ENCODE measurements at regions not wholly inside any gene's neighbourhood (a gene's known extent, or its start where the extent isn't known, plus 50 kb on each side); places are given as distances from the start of the nearest gene placed in this dataset.
"Not testable (repeated sequence)": the region's sequence is repeated elsewhere in the genome, so short reads cannot be mapped to it uniquely, and the experiment has no call there.

DNA sequence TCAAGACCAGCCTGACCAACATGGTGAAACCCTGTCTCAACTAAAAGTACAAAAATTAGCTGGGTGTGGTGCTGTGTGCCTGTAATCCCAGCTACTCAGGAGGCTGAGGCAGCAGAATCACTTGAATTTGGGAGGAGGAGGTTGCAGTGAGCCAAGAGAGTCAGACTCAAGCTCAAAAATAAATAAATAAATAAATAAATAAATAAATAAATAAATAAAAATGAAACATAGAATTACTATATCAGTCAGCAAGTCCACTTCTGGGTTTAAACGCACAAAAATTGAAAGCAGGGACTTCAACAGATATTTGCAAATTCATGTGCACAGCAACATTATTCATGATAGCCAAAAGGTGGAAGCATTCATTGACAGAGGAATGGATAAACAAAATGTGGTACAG, 875.2 kb upstream of the ALG10B start:
- H3K4me3 ChIP-seq (ENCODE audit: control insufficient read depth, low read depth, low read length); DNase-seq (ENCODE audit: low read depth): not testable (repeated sequence)

DNA sequence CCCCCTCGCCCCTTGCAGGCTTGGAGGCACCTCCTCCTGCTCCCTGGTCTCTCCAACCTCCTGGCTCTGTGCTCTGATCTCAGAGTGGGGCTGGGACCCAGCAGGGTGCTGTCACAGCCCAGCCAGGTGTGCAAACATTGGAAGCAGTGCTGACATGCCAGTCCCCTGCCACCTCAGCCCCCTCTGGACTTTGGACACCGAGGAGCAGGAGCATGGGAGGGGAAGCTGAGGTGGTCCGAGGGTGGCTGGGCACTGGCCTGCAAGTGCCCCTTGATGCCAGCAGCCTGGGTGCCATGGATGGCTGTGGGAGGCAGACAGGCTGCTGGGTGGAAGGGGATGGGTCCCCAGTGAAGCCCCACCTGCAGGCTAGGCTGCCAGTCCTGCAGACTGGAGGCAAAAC, 860.9 kb upstream of the ALG10B start:
- DNase-seq (ENCODE audit: low read depth); H3K4me3 ChIP-seq (ENCODE audit: control insufficient read depth, low read depth, low read length): not testable (repeated sequence)

DNA sequence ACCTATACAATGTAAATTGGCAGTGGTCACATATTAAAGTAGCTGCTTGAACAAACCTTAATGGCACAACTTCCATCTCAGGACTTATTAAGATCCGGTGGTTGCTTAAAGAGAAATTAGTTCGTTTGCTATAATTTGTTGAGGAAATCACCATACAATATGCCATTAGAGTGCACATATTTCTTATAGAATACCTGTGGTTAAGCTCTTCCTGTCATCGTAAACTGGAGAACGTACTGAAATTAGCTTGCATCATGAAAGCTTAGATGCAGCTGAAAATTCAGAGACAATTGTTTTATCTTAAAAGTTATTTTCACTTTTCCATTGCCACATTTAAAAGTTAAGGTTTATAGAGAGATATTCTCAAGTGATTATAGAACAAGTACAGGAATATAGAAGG, 818.6 kb upstream of the ALG10B start:
- DNase-seq (ENCODE audit: low read depth); H3K4me3 ChIP-seq (ENCODE audit: control insufficient read depth, low read depth, low read length): not testable (repeated sequence)

DNA sequence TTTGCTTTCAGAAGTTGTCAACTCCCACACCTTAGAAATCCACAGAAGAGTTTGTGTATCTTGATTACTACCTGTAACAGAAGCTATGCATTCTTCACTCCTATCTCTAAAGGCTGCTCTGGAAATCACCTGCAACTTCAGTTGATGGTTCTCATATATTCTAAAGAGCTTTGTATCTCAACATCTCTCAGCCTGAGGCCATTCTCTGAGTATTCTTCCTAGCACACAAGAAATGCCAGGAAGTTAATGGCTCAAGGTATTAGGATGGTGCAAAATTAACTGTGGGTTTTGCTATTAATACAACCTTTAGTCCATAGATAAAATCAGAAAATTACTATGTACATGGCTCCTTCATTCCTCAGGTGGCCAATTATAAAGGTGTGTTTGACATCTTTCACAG, 806.3 kb upstream of the ALG10B start:
- not testable (repeated sequence) for DNase-seq (ENCODE audit: low read depth); H3K4me3 ChIP-seq (ENCODE audit: control insufficient read depth, low read depth, low read length)

DNA sequence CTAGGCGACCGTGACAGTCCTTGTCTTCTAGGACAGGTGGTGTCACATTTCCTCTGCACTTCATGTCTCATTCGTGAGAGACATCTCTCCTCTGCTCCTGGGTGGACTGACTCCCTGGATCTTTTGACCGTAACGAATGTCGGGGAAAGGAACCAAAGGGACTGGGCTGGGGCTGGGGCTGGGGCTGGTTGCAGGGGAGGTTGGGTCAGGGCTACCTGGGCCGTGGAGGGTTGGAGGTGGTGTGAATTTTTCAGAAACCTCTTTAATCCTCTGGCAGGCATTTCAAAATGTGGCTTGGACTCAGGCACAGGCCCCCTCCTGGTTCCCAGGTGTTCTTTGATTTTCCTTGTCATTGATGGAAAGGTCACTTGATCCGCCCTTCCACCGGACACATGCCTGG, 776.0 kb upstream of the ALG10B start:
- not testable (repeated sequence) for DNase-seq (ENCODE audit: low read depth); H3K4me3 ChIP-seq (ENCODE audit: control insufficient read depth, low read depth, low read length)

DNA sequence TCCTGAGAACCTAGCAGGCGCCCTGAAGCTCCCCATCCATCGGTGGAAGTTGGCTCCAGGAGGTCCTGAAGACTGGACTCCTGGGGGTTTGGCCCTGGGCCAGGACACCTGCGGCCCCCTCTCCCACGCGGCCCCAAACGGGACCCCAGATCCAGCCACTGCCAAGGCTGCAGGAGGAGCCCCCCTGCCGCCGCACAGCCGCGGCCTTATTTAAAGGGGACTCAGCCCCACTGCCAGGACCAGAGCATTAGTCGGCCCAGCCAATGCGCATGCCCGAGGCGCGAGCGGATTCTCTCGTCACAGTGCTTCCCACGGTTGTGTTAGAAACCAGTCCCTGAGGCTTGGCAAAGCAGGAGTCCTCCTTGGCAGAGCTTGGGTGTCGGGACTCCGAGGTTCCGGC, 775.2 kb upstream of the ALG10B start:
- no peak overlapping the region for H3K4me3 ChIP-seq (ENCODE audit: control insufficient read depth, low read depth, low read length)
- no peak for DNase-seq (ENCODE audit: low read depth)
- TF ChIP-seq, protein P1, sequence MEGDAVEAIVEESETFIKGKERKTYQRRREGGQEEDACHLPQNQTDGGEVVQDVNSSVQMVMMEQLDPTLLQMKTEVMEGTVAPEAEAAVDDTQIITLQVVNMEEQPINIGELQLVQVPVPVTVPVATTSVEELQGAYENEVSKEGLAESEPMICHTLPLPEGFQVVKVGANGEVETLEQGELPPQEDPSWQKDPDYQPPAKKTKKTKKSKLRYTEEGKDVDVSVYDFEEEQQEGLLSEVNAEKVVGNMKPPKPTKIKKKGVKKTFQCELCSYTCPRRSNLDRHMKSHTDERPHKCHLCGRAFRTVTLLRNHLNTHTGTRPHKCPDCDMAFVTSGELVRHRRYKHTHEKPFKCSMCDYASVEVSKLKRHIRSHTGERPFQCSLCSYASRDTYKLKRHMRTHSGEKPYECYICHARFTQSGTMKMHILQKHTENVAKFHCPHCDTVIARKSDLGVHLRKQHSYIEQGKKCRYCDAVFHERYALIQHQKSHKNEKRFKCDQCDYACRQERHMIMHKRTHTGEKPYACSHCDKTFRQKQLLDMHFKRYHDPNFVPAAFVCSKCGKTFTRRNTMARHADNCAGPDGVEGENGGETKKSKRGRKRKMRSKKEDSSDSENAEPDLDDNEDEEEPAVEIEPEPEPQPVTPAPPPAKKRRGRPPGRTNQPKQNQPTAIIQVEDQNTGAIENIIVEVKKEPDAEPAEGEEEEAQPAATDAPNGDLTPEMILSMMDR (conservative IDR thresholded peaks at IDR 0.05; ENCODE audit: control insufficient read depth, insufficient read depth, low read depth, low read length): no peak

DNA sequence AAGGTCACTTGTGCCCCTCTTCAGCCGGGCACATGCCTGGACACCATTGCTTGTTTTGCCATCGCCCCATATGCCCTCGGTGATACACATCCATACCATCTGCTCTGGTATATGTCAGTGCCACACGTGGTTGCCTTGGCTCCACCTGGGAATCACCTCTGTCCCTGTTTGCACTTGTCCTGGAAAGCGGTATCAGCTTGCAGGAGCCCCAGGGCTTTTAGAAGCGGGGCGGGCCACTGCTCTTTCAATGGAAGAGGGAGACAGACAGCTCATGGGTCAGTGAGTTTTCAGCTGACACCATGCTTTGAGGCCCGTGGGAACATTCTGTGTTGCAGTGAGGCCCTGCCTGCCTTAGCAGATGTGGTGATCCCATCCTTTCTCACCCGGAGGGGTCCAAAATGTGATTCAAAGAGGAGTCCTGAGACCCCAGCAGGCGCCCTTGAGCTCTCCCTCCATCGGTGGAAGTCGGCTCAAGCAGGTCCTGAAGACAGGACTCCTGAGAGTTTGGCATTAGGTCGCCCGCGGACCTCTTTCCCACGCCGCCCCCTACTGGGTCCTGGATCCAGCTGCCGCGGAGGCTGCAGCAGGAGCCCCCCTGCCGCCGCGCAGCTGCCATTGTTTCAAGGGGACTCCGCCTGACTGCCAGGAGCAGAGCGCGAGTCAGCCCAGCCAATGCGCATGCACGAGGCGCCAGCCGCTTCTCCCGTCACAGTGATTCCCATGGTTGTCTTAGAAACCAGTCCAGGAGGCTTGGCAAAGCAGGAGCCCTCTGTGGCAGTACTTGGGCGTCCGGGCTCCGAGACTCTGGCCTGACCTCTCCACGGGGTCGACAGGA, 773.2 kb upstream of the ALG10B start:
- TF ChIP-seq, protein P1 (conservative IDR thresholded peaks at IDR 0.05; ENCODE audit: control insufficient read depth, insufficient read depth, low read depth, low read length): no peak
- no peak overlapping the region for H3K4me3 ChIP-seq (ENCODE audit: control insufficient read depth, low read depth, low read length)
- DNase-seq (ENCODE audit: low read depth): no peak

DNA sequence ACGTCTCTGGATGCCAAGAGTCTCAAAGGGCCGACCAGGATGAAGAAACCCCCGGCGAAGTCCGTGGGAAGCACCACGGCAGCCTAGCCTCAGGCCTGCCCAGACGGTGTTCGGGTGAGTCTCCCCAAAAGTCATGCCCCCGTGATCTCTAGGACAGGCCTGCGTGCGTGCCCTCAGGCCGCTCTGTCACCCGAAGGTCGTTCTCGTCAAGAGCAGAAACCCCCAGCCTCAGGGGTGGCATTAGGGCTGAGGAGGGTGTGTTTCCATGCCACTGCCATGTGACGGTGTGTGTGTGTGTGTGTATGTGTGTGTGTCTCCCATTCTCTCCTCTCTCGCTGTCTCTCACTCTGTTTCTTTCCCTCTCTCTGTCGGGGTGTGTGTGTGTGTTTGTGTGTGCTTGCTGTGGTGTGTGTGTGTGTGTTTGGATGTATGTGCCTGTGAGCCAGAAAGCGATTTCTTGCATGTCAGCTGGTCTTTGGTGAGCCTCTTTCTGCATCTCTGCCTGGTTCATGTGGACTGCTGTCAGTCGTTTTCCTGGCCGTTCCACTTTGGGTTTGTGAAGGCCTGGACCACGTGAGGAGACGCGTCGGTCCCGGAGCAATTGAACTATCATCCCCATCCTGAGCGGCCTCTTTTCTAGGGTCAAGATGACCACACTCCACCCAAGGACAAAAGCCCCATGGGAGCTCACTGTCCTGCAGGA, 772.5 kb upstream of the ALG10B start:
- DNase-seq (ENCODE audit: low read depth): no peak
- TF ChIP-seq, protein P1 (conservative IDR thresholded peaks at IDR 0.05; ENCODE audit: control insufficient read depth, insufficient read depth, low read depth, low read length): no peak
- no peak overlapping the region for H3K4me3 ChIP-seq (ENCODE audit: control insufficient read depth, low read depth, low read length)

DNA sequence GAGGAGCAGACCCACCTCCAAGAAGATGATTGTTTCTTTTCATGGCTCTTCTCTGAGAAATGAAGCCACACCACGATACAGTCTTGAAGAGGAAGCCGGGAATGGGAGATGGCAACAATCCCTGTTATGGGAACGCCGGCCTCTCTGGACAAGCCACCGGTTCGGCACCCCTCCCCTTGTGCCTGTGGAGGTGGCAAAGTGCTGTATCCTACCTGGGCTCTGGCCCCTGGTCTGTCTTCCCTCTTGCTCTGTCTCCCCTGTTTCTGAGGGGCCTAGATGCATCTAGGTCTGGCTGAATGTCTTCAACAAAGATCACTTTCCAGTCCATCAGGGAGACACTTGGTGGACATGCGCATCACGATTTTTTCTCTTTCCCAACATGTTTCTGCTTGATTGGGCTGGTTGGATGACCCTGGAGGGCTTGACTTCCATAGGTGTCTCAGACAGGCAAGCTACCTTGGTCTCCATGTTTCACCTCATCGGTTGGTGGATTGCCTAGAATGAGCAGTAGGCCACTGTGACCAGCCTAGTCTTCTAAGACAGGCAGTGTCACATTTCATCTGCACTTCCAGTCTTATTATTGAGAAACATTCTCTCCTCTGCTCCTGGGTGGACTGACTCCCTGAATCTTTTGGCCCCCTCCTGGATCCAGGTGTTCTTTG, 771.8 kb upstream of the ALG10B start:
- not testable (repeated sequence) for DNase-seq (ENCODE audit: low read depth); H3K4me3 ChIP-seq (ENCODE audit: control insufficient read depth, low read depth, low read length)

DNA sequence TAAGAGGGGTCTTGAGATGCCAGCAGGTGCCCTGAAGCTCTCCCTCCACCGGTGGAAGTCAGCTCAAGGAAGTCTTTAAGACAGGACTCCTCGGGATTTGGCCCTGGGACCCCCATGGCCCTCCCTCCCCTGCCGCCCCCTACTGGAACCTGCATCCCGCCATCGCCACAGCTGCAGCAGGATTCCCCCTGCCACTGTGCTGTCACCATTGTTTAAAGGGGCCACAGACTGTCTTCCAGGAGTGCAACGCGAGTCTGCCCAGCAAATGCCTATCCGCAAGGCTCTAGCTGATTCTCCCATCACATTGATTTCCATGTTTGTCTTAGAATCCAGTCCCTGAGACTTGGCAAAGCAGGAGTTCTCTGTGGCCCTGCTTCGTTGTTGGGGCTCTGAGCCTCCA, 770.8 kb upstream of the ALG10B start:
- DNase-seq (ENCODE audit: low read depth): no peak
- H3K4me3 ChIP-seq (ENCODE audit: control insufficient read depth, low read depth, low read length): no peak overlapping the region
- TF ChIP-seq, protein P1 (conservative IDR thresholded peaks at IDR 0.05; ENCODE audit: control insufficient read depth, insufficient read depth, low read depth, low read length): no peak
